Stomach (tissue), 4 donors: ENCODE measurements at regions not wholly inside any gene's neighbourhood (a gene's known extent, or its start where the extent isn't known, plus 50 kb on each side); places are given as distances from the start of the nearest gene placed in this dataset.

Experiments
- CTCF ChIP-seq, 7 experiments: fragments of 450-650 bp in 4 of 7; fragments of 200-600 bp in 3 of 7; sonication (generic) in 3 of 7; IDR thresholded peaks; one replicate each; pipeline ENCODE4 v1.5.1; 2016 to 2019; ENCODE audit warnings: antibody characterized with exemption in 7 of 7, control low read depth in 2 of 7, mild to moderate bottlenecking in 1 of 7
- EP300 ChIP-seq: sonication (generic); formaldehyde crosslinking; IDR thresholded peaks from one replicate; pipeline ENCODE4 v1.6.1; 2017; ENCODE audit warnings: antibody characterized with exemption
- POLR2A ChIP-seq, 4 donors: fragments of 450-650 bp; IDR thresholded peaks; one replicate each; pipeline ENCODE4 v1.6.1; 2016; ENCODE audit warnings: antibody characterized with exemption in 4 of 4, control low read depth in 2 of 4, mild to moderate bottlenecking in 1 of 4, moderate library complexity in 1 of 4
- POLR2AphosphoS5 ChIP-seq, 3 donors: sonication (generic); formaldehyde crosslinking; IDR thresholded peaks; one replicate each; pipeline ENCODE4 v1.6.1; 2016; ENCODE audit warnings: antibody characterized with exemption in 3 of 3

GRCh38 chr2:4585057-4585635 is 881.8 kb downstream of the DCDC2C start:
- no peak for TF ChIP-seq CTCF (IDR thresholded peaks at IDR 0.05)
- TF ChIP-seq POLR2AphosphoS5 (IDR thresholded peaks at IDR 0.05): no peak
- TF ChIP-seq EP300: no peak
- TF ChIP-seq POLR2A (IDR thresholded peaks at IDR 0.05): no peak
